C4-2B (cell line): ENCODE measurements at regions not wholly inside any gene's neighbourhood (a gene's known extent, or its start where the extent isn't known, plus 50 kb on each side); places are given as distances from the start of the nearest gene placed in this dataset.

Experiments
- H3K27ac ChIP-seq: fragments of 450-650 bp; 2 replicates; pipeline ENCODE4 v1.5.1; 2017
- ZFX ChIP-seq: fragments of 450-650 bp; IDR thresholded peaks from 2 replicates; pipeline ENCODE4 v1.6.1; 2017
- TF ChIP-seq, protein P1 (sequence below): fragments of 450-650 bp; conservative IDR thresholded peaks from 2 replicates; pipeline ENCODE4 v1.5.1; 2017; ENCODE audit warnings: mild to moderate bottlenecking

DNA sequence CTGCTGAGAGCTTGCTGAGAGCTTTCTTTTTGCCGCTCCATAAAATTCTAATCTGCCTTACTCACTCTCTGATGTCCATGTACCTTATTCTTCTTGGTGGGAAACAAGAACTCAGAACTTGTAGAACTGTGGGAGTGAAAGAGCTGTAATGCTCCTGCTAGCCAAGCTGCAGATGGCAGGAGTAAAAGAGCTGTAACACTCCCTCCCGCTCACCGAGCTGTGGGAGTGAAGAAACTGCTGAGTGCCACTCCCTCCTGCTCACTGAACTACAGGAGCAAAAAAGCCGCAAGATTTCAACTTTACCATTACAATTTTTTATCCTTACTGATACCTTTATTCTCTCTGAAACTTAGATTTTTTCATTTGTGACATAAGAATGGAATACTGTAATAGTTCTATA is 199.1 kb downstream of the SI start:
- H3K27ac ChIP-seq: no peak overlapping the region
- TF ChIP-seq, protein P1, sequence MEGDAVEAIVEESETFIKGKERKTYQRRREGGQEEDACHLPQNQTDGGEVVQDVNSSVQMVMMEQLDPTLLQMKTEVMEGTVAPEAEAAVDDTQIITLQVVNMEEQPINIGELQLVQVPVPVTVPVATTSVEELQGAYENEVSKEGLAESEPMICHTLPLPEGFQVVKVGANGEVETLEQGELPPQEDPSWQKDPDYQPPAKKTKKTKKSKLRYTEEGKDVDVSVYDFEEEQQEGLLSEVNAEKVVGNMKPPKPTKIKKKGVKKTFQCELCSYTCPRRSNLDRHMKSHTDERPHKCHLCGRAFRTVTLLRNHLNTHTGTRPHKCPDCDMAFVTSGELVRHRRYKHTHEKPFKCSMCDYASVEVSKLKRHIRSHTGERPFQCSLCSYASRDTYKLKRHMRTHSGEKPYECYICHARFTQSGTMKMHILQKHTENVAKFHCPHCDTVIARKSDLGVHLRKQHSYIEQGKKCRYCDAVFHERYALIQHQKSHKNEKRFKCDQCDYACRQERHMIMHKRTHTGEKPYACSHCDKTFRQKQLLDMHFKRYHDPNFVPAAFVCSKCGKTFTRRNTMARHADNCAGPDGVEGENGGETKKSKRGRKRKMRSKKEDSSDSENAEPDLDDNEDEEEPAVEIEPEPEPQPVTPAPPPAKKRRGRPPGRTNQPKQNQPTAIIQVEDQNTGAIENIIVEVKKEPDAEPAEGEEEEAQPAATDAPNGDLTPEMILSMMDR: no peak

DNA sequence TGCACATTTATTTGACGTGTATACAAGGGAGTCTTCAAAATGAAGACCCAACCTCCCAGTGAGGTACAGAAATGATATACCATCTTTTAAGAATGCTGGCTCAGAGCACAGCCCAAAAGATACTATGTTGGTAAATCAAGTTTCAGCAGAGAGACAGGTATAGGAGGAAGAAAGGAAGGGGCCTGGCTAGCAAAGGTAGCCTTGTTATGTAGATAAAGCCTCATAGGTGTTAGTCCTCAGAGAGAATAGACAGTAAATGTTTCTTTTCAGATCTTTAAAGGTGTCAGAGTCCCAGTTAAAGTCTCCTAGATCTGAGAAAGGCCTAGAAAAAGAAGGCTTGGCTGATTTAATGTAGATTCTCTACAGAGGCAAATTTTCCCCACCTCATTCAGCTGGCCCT is 213.8 kb downstream of the SI start:
- no peak for TF ChIP-seq ZFX
- TF ChIP-seq, protein P1: no peak
- H3K27ac ChIP-seq: no peak overlapping the region

DNA sequence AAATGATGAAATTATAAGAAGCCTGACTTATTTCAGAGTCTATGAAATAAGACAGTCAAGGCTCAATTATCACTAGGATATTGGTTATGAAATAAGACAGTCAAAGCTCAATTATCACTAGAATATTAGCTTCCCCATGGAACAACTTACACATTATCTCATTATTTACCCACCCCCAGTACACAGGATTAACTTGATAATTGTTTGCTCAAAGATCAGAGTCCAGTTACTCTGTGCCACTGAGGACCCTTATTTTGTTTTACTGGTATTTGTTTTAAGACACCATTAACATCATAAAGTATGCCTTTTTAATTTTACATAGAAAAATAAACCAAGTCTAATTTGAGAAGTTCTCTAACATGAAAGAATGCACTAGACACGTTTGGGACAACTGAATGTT is 225.4 kb downstream of the SI start:
- no peak for TF ChIP-seq ZFX
- TF ChIP-seq, protein P1: no peak
- H3K27ac ChIP-seq: no peak overlapping the region

DNA sequence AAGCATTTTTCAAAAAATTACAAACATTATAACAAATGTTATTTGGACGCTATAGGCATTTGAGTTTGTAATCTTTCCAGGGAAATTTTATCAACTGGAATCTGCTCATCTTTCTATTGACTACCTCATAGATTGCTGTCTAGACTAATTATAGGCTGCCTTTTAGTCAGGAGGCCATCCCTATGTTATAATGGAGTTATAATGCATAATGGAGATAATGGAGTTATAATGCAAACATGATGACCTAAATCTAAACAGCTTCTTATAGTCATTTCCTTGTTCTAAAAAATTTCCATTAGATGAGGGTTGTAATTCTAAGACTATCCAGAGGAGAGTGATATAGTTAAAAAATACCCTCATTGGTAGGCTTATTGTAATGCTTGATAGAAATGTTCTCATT is 226.4 kb downstream of the SI start:
- H3K27ac ChIP-seq: no peak overlapping the region
- TF ChIP-seq, protein P1: no peak
- no peak for TF ChIP-seq ZFX

DNA sequence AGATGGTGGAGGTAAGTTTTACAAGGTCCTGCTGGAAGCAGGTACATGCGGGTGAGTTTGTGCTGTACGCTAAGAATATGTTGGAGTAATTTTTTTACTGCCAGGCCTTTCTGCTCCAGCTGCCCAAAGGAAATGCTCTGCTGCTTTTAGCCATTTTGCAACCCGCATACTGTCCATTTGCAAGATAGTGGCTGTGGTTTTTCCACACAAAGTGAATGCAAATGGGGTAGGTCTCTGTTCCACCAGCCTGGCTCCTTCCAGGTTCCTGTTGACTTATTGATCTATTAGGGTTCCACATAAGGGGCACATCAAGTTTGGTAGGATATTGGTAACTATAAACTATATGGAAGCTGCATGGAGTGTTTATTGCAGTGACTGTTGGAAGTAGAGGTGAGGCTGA is 227.1 kb downstream of the SI start:
- TF ChIP-seq ZFX: no peak
- TF ChIP-seq, protein P1: no peak
- no peak overlapping the region for H3K27ac ChIP-seq

DNA sequence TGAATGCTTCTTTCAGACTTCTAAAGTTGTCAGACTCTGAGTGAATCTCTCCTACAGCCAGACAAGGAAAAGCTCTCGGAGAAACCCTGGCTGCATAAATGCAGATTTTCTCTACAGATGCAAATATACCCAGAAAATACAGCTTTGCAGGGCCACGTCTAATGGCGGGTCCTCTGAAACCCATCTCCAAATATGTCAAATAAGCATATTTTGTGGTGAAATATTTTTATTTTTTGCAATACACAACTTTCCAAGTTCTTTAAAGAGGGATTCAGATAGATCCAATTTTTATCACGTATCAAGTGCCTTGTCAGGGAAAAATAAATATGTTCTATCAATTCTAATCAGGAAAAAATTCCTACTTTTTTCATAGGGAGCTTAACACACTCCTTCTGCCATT is 229.4 kb downstream of the SI start:
- TF ChIP-seq, protein P1: no peak
- TF ChIP-seq ZFX: no peak
- no peak overlapping the region for H3K27ac ChIP-seq

DNA sequence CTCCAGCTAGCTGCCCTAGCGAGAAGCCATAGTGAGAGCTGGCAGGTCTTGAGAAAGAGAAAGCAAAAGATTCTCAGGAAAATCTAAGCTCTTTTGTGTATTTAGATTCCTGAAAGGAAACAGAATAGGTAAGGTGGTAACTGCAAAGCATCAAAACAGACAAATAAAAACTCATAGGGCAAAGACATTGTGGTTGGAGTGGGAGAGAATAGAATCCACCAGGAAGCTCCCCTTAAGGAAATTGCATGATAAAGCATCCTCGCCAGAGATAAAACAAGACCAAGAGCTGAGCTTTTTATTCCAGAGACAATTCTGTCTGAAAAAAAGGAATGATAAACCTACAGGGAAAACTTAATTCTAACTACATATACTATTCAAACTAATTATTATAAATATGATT is 232.6 kb downstream of the SI start:
- no peak overlapping the region for H3K27ac ChIP-seq
- no peak for TF ChIP-seq ZFX
- TF ChIP-seq, protein P1: no peak
